ENCODE measurements at regions not wholly inside any gene's neighbourhood (a gene's known extent, or its start where the extent isn't known, plus 50 kb on each side); places are given as distances from the start of the nearest gene placed in this dataset.

DNA sequence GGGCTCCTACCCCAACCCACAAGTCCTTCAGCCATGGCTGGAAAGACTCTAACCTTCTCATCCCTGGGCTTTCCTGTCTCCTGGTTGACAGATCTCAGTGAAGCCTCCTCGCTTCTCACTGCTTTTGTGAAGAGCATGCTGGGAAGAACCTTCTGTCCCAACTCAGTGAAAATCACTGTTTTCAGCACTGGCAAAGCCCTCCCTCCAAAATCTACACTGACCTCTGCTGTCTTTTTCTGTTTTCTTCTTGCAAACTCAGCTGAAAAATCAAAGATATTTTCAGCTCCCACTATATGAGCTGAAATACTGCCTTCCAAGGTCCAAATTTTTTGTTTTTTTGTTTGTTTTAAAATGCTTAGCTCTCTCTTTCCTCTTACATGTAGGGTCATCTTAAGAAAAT, 266.3 kb upstream of the AGAP1 start:
- TF ChIP-seq CTCF (conservative IDR thresholded peaks at IDR 0.05; ENCODE audit: low read depth in 2 of 2): no peak
- no peak for TF ChIP-seq POLR2AphosphoS5 (IDR thresholded peaks at IDR 0.05; ENCODE audit: low read depth)
- TF ChIP-seq EZH2phosphoT487 (IDR thresholded peaks at IDR 0.05; ENCODE audit: unreplicated experiment): no peak
- no peak for TF ChIP-seq EZH2 (IDR thresholded peaks at IDR 0.05; ENCODE audit: low read depth, unreplicated experiment)
- TF ChIP-seq, protein P1, sequence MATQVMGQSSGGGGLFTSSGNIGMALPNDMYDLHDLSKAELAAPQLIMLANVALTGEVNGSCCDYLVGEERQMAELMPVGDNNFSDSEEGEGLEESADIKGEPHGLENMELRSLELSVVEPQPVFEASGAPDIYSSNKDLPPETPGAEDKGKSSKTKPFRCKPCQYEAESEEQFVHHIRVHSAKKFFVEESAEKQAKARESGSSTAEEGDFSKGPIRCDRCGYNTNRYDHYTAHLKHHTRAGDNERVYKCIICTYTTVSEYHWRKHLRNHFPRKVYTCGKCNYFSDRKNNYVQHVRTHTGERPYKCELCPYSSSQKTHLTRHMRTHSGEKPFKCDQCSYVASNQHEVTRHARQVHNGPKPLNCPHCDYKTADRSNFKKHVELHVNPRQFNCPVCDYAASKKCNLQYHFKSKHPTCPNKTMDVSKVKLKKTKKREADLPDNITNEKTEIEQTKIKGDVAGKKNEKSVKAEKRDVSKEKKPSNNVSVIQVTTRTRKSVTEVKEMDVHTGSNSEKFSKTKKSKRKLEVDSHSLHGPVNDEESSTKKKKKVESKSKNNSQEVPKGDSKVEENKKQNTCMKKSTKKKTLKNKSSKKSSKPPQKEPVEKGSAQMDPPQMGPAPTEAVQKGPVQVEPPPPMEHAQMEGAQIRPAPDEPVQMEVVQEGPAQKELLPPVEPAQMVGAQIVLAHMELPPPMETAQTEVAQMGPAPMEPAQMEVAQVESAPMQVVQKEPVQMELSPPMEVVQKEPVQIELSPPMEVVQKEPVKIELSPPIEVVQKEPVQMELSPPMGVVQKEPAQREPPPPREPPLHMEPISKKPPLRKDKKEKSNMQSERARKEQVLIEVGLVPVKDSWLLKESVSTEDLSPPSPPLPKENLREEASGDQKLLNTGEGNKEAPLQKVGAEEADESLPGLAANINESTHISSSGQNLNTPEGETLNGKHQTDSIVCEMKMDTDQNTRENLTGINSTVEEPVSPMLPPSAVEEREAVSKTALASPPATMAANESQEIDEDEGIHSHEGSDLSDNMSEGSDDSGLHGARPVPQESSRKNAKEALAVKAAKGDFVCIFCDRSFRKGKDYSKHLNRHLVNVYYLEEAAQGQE (IDR thresholded peaks at IDR 0.05; ENCODE audit: unreplicated experiment): no peak
- no peak for TF ChIP-seq JUNB (IDR thresholded peaks at IDR 0.05; ENCODE audit: unreplicated experiment)
- TF ChIP-seq CREB1 (CRISPR knock-in tag; IDR thresholded peaks at IDR 0.05; ENCODE audit: low read depth): no peak
- no peak for TF ChIP-seq NANOG (IDR thresholded peaks at IDR 0.05; ENCODE audit: borderline replicate concordance)
- TF ChIP-seq ZNF331 (CRISPR knock-in tag; IDR thresholded peaks at IDR 0.05; ENCODE audit: low read depth): no peak
- TF ChIP-seq, protein P2, sequence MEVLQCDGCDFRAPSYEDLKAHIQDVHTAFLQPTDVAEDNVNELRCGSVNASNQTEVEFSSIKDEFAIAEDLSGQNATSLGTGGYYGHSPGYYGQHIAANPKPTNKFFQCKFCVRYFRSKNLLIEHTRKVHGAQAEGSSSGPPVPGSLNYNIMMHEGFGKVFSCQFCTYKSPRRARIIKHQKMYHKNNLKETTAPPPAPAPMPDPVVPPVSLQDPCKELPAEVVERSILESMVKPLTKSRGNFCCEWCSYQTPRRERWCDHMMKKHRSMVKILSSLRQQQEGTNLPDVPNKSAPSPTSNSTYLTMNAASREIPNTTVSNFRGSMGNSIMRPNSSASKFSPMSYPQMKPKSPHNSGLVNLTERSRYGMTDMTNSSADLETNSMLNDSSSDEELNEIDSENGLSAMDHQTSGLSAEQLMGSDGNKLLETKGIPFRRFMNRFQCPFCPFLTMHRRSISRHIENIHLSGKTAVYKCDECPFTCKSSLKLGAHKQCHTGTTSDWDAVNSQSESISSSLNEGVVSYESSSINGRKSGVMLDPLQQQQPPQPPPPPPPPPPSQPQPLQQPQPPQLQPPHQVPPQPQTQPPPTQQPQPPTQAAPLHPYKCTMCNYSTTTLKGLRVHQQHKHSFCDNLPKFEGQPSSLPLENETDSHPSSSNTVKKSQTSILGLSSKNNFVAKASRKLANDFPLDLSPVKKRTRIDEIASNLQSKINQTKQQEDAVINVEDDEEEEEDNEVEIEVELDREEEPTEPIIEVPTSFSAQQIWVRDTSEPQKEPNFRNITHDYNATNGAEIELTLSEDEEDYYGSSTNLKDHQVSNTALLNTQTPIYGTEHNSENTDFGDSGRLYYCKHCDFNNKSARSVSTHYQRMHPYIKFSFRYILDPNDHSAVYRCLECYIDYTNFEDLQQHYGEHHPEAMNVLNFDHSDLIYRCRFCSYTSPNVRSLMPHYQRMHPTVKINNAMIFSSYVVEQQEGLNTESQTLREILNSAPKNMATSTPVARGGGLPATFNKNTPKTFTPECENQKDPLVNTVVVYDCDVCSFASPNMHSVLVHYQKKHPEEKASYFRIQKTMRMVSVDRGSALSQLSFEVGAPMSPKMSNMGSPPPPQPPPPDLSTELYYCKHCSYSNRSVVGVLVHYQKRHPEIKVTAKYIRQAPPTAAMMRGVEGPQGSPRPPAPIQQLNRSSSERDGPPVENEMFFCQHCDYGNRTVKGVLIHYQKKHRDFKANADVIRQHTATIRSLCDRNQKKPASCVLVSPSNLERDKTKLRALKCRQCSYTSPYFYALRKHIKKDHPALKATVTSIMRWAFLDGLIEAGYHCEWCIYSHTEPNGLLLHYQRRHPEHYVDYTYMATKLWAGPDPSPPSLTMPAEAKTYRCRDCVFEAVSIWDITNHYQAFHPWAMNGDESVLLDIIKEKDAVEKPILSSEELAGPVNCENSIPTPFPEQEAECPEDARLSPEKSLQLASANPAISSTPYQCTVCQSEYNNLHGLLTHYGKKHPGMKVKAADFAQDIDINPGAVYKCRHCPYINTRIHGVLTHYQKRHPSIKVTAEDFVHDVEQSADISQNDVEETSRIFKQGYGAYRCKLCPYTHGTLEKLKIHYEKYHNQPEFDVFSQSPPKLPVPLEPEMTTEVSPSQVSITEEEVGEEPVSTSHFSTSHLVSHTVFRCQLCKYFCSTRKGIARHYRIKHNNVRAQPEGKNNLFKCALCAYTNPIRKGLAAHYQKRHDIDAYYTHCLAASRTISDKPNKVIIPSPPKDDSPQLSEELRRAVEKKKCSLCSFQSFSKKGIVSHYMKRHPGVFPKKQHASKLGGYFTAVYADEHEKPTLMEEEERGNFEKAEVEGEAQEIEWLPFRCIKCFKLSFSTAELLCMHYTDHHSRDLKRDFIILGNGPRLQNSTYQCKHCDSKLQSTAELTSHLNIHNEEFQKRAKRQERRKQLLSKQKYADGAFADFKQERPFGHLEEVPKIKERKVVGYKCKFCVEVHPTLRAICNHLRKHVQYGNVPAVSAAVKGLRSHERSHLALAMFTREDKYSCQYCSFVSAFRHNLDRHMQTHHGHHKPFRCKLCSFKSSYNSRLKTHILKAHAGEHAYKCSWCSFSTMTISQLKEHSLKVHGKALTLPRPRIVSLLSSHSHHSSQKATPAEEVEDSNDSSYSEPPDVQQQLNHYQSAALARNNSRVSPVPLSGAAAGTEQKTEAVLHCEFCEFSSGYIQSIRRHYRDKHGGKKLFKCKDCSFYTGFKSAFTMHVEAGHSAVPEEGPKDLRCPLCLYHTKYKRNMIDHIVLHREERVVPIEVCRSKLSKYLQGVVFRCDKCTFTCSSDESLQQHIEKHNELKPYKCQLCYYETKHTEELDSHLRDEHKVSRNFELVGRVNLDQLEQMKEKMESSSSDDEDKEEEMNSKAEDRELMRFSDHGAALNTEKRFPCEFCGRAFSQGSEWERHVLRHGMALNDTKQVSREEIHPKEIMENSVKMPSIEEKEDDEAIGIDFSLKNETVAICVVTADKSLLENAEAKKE (CRISPR knock-in tag; IDR thresholded peaks at IDR 0.05): no peak
- TF ChIP-seq, protein P3, sequence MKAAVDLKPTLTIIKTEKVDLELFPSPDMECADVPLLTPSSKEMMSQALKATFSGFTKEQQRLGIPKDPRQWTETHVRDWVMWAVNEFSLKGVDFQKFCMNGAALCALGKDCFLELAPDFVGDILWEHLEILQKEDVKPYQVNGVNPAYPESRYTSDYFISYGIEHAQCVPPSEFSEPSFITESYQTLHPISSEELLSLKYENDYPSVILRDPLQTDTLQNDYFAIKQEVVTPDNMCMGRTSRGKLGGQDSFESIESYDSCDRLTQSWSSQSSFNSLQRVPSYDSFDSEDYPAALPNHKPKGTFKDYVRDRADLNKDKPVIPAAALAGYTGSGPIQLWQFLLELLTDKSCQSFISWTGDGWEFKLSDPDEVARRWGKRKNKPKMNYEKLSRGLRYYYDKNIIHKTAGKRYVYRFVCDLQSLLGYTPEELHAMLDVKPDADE (IDR thresholded peaks at IDR 0.05): no peak
- no peak for TF ChIP-seq ZNF114 (CRISPR knock-in tag; IDR thresholded peaks at IDR 0.05)

Measured in GM23338 (cell line).